ENCODE measurements at regions not wholly inside any gene's neighbourhood (a gene's known extent, or its start where the extent isn't known, plus 50 kb on each side); places are given as distances from the start of the nearest gene placed in this dataset.

DNA sequence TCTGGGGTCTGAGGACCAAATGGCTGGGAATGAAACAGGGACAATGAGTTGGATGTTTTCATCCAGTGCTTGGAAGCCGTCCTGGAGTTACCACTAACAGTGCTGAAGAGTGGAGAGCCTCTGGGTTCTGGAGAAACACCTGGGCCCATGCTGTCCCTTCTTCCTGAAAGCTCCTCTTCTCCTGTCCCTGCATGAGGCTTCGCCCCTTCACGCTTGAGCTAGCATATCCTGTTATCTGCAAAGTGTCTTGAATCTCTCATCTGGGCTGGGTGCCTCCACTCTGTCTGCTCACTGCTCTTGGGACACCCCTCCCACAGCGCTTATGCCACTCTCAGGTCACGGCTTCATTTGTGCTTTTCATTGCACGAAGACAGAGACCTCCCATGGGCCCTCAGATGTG lies 154.5 kb downstream of the MYCN start:
- Histone ChIP-seq H3K4me3 (ENCODE audit: low read depth, low read length) (no peak overlapping the region), H3K9me3 (ENCODE audit: control insufficient read depth, insufficient read depth, low read depth, low read length) (no peaks in the 10 kb centered on the region), H3K4me1 (ENCODE audit: control insufficient read depth, insufficient read depth, low read length) (no peaks in the 10 kb centered on the region), H3K36me3 (ENCODE audit: control insufficient read depth in 2 of 2, insufficient read depth in 1 of 2, low read length in 2 of 2) (no peaks in the 10 kb centered on the region), H3K27ac (ENCODE audit: extremely low read depth, low read depth, low read length) (no peak overlapping the region)
- TF ChIP-seq IKZF3 (tag by site-specific recombination; IDR thresholded peaks at IDR 0.05) (no peak), ZNF266 (tag by site-specific recombination; IDR thresholded peaks at IDR 0.05; ENCODE audit: low read depth) (no peak), WT1 (tag by site-specific recombination; IDR thresholded peaks at IDR 0.05) (no peak), ZNF146 (tag by site-specific recombination; IDR thresholded peaks at IDR 0.05) (no peak), ZNF19 (tag by site-specific recombination; IDR thresholded peaks at IDR 0.05; ENCODE audit: low read depth) (no peak), HOXA7 (CRISPR knock-in tag; IDR thresholded peaks at IDR 0.05; ENCODE audit: borderline replicate concordance) (no peak), ZBTB8A (tag by site-specific recombination; IDR thresholded peaks at IDR 0.05) (no peak), ZNF366 (tag by site-specific recombination; conservative IDR thresholded peaks at IDR 0.05) (no peak)
- TF ChIP-seq, protein P1, sequence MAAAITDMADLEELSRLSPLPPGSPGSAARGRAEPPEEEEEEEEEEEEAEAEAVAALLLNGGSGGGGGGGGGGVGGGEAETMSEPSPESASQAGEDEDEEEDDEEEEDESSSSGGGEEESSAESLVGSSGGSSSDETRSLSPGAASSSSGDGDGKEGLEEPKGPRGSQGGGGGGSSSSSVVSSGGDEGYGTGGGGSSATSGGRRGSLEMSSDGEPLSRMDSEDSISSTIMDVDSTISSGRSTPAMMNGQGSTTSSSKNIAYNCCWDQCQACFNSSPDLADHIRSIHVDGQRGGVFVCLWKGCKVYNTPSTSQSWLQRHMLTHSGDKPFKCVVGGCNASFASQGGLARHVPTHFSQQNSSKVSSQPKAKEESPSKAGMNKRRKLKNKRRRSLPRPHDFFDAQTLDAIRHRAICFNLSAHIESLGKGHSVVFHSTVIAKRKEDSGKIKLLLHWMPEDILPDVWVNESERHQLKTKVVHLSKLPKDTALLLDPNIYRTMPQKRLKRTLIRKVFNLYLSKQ (tag by site-specific recombination; IDR thresholded peaks at IDR 0.05; ENCODE audit: borderline replicate concordance) = no peak
- TF ChIP-seq, protein P2, sequence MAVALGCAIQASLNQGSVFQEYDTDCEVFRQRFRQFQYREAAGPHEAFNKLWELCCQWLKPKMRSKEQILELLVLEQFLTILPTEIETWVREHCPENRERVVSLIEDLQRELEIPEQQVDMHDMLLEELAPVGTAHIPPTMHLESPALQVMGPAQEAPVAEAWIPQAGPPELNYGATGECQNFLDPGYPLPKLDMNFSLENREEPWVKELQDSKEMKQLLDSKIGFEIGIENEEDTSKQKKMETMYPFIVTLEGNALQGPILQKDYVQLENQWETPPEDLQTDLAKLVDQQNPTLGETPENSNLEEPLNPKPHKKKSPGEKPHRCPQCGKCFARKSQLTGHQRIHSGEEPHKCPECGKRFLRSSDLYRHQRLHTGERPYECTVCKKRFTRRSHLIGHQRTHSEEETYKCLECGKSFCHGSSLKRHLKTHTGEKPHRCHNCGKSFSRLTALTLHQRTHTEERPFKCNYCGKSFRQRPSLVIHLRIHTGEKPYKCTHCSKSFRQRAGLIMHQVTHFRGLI (tag by site-specific recombination; IDR thresholded peaks at IDR 0.05) = no peak
- TF ChIP-seq, protein P3, sequence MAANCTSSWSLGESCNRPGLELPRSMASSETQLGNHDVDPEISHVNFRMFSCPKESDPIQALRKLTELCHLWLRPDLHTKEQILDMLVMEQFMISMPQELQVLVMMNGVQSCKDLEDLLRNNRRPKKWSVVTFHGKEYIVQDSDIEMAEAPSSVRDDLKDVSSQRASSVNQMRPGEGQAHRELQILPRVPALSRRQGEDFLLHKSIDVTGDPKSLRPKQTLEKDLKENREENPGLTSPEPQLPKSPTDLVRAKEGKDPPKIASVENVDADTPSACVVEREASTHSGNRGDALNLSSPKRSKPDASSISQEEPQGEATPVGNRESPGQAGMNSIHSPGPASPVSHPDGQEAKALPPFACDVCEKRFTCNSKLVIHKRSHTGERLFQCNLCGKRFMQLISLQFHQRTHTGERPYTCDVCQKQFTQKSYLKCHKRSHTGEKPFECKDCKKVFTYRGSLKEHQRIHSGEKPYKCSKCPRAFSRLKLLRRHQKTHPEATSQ (tag by site-specific recombination; IDR thresholded peaks at IDR 0.05) = no peak
- ChIA-PET CTCF (interaction anchor here (1.1 kb wide), 1 partner anchor 61 kb away, joined by 3 read pairs; no protein-coding TSS in a partner anchor), POLR2A (no interaction called here)

DNA sequence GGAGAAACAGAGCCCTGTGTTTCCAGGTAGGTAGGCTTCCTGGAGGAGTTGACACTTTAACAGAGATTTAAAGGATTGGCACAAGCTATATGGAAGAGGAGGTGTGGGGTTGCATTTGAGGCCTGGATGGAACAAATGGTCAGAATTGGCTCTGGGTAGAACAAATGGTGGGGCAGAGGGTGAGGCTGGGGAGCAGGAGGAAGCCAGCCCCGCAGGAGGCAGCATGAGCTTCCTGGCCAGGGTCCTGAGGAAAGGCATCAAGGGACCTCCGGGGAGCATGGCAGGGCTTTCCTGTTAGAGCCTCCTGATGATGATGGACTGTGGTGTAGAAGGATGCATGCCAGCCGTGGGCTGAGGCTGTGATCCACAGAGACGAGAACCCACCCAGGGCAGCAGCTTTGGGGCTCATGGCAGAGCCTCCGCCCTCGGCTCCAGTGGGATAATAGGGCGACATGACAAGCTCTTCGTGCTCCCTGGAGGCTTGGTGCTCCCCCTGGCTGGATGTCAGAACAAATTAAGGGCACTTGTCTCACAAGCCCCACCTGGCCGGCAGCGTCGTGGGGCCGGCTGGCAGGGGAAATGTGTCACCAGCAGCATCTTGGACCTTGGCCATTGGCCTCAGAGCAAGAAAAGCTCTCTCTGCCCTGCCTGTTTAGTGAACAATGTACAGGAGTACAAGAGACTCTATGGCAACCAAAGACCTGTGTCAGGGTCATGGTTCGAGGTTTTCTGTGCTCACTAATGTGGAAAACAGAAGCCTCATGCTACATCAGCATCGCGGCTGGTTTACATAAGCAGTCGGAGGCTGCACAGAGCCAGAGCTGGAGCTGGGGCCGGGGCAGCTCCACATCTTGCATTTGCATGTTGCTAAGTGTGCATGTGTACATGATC lies 153.5 kb downstream of the MYCN start:
- H3K36me3 ChIP-seq (ENCODE audit: control insufficient read depth in 2 of 2, insufficient read depth in 1 of 2, low read length in 2 of 2) = no peaks in the 10 kb centered on the region
- no peaks in the 10 kb centered on the region for H3K9me3 ChIP-seq (ENCODE audit: control insufficient read depth, insufficient read depth, low read depth, low read length)
- no peak overlapping the region for H3K27ac ChIP-seq (ENCODE audit: extremely low read depth, low read depth, low read length)
- H3K4me1 ChIP-seq (ENCODE audit: control insufficient read depth, insufficient read depth, low read length) = no peaks in the 10 kb centered on the region
- CTCF ChIA-PET = no interaction called here
- no peak overlapping the region for H3K4me3 ChIP-seq (ENCODE audit: low read depth, low read length)
- POLR2A ChIA-PET = no interaction called here
- TF ChIP-seq, protein P4, sequence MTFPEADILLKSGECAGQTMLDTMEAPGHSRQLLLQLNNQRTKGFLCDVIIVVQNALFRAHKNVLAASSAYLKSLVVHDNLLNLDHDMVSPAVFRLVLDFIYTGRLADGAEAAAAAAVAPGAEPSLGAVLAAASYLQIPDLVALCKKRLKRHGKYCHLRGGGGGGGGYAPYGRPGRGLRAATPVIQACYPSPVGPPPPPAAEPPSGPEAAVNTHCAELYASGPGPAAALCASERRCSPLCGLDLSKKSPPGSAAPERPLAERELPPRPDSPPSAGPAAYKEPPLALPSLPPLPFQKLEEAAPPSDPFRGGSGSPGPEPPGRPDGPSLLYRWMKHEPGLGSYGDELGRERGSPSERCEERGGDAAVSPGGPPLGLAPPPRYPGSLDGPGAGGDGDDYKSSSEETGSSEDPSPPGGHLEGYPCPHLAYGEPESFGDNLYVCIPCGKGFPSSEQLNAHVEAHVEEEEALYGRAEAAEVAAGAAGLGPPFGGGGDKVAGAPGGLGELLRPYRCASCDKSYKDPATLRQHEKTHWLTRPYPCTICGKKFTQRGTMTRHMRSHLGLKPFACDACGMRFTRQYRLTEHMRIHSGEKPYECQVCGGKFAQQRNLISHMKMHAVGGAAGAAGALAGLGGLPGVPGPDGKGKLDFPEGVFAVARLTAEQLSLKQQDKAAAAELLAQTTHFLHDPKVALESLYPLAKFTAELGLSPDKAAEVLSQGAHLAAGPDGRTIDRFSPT (tag by site-specific recombination; IDR thresholded peaks at IDR 0.05) = no peak
- no peak for TF ChIP-seq SP2 (tag by site-specific recombination; IDR thresholded peaks at IDR 0.05)
- no peak for TF ChIP-seq OVOL3 (tag by site-specific recombination; IDR thresholded peaks at IDR 0.05)
- no peak for TF ChIP-seq ZSCAN23 (tag by site-specific recombination; IDR thresholded peaks at IDR 0.05)
- no peak for TF ChIP-seq SCRT2 (tag by site-specific recombination; IDR thresholded peaks at IDR 0.05)
